IMR-90 (cell line): ENCODE measurements at regions not wholly inside any gene's neighbourhood (a gene's known extent, or its start where the extent isn't known, plus 50 kb on each side); places are given as distances from the start of the nearest gene placed in this dataset.

ENCODE experiments used
- ATAC-seq: fragments of 200-7000 bp; cut with Tn5 transposase; 2 replicates; pipeline ENCODE4 v1.9.1; 2020; ENCODE audit warnings: low read depth, mild to moderate bottlenecking, moderate library complexity
- BruUV-seq: library from RNA; stranded (reverse); fragments of 400-500 nt; replicated peaks from 2 replicates; lab custom pipeline; 2021; lab: Mats Ljungman, UMichigan
- CTCF ChIA-PET: fragments of 300-600 bp; formaldehyde crosslinking; extraction: SDS; loops from one replicate; lab custom pipeline; 2021; ENCODE audit warnings: antibody characterized with exemption; lab: Yijun Ruan, JAX
- POLR2A ChIA-PET: fragments of 300-600 bp; sonication (Branson Sonifier 250); formaldehyde crosslinking; loops from one replicate; lab custom pipeline; 2022; ENCODE audit warnings: antibody characterized with exemption; ENCODE audit not compliant: unreplicated experiment; lab: Charles Lee
- DNase-seq: peaks from one replicate; pipeline ENCODE4 v3.0.0; 2013
- H2AFZ ChIP-seq: replicated peaks from 2 replicates; pipeline ENCODE3; 2013; ENCODE audit warnings: low read length, mild to moderate bottlenecking; ENCODE audit not compliant: poor library complexity
- H2AK5ac ChIP-seq: 2 replicates; pipeline ENCODE4 v1.6.1; 2013; ENCODE audit warnings: low read depth, low read length, inconsistent platforms
- H2AK9ac ChIP-seq: replicated peaks from 2 replicates; pipeline ENCODE3; 2013; ENCODE audit warnings: mild to moderate bottlenecking, low read depth, low read length, moderate library complexity; ENCODE audit not compliant: poor library complexity
- H2BK120ac ChIP-seq: 2 replicates; pipeline ENCODE4 v1.6.1; 2013; ENCODE audit warnings: low read depth, low read length, inconsistent platforms
- H2BK15ac ChIP-seq: 3 replicates; pipeline ENCODE4 v1.6.1; 2013; ENCODE audit warnings: low read depth, low read length, inconsistent platforms
- H2BK20ac ChIP-seq: 2 replicates; pipeline ENCODE4 v1.6.1; 2013; ENCODE audit warnings: low read depth, mild to moderate bottlenecking, inconsistent platforms, low read length, moderate library complexity
- H2BK5ac ChIP-seq: 2 replicates; pipeline ENCODE4 v1.6.1; 2013; ENCODE audit warnings: mild to moderate bottlenecking, low read depth, low read length, inconsistent platforms; ENCODE audit not compliant: poor library complexity, severe bottlenecking
- H3K14ac ChIP-seq: replicated peaks from 2 replicates; pipeline ENCODE4 v1.6.1; 2013; ENCODE audit warnings: low read depth, low read length, inconsistent platforms
- H3K18ac ChIP-seq: 2 replicates; pipeline ENCODE4 v1.6.1; 2013; ENCODE audit warnings: low read depth, low read length, control low read depth
- H3K23ac ChIP-seq: 2 replicates; pipeline ENCODE4 v1.6.1; 2013; ENCODE audit warnings: low read depth, low read length, inconsistent platforms
- H3K27ac ChIP-seq: 2 replicates; pipeline ENCODE4 v1.5.1; 2013; ENCODE audit warnings: mild to moderate bottlenecking, control low read depth, low read length; ENCODE audit not compliant: insufficient read depth
- H3K27me3 ChIP-seq: 2 replicates; pipeline ENCODE4 v1.6.1; 2013; ENCODE audit warnings: low read length; ENCODE audit not compliant: control insufficient read depth, insufficient read depth
- H3K36me3 ChIP-seq: 2 replicates; pipeline ENCODE4 v1.6.1; 2013; ENCODE audit warnings: low read length, mixed read lengths; ENCODE audit not compliant: control insufficient read depth, insufficient read depth
- H3K4ac ChIP-seq: 2 replicates; pipeline ENCODE4 v1.6.1; 2013; ENCODE audit warnings: low read depth, low read length, inconsistent platforms
- H3K4me1 ChIP-seq: 2 replicates; pipeline ENCODE4 v1.6.1; 2013; ENCODE audit warnings: low read length, mixed read lengths; ENCODE audit not compliant: control insufficient read depth, insufficient read depth
- H3K4me2 ChIP-seq: 2 replicates; pipeline ENCODE4 v1.6.1; 2013; ENCODE audit warnings: low read depth, mild to moderate bottlenecking, control low read depth, low read length, moderate library complexity
- H3K4me3 ChIP-seq: 2 replicates; pipeline ENCODE4 v1.5.1; 2013; ENCODE audit warnings: low read depth, mild to moderate bottlenecking, control low read depth, low read length, moderate library complexity; ENCODE audit not compliant: insufficient read depth
- H3K56ac ChIP-seq: 2 replicates; pipeline ENCODE4 v1.6.1; 2013; ENCODE audit warnings: low read length, inconsistent platforms; ENCODE audit not compliant: insufficient read depth; ENCODE audit errors: extremely low read depth
- H3K79me1 ChIP-seq, 2 experiments: 2 replicates each; pipeline ENCODE4 v1.6.1; 2013; ENCODE audit warnings: low read length in 2 of 2, inconsistent platforms in 1 of 2, low read depth in 1 of 2
- H3K9ac ChIP-seq: 2 replicates; pipeline ENCODE4 v1.6.1; 2013; ENCODE audit warnings: low read depth, low read length, control low read depth
- H3K9me1 ChIP-seq: 2 replicates; pipeline ENCODE4 v1.6.1; 2013; ENCODE audit warnings: low read length, inconsistent platforms; ENCODE audit not compliant: insufficient read depth
- H3K9me3 ChIP-seq: 2 replicates; pipeline ENCODE4 v1.6.1; 2013; ENCODE audit warnings: low read length; ENCODE audit not compliant: control insufficient read depth, insufficient read depth
- H4K20me1 ChIP-seq: 2 replicates; pipeline ENCODE4 v1.6.1; 2013; ENCODE audit warnings: low read length, inconsistent platforms; ENCODE audit not compliant: insufficient read depth
- H4K5ac ChIP-seq: 2 replicates; pipeline ENCODE4 v1.6.1; 2013; ENCODE audit warnings: mild to moderate bottlenecking, low read depth, low read length, control low read depth
- H4K8ac ChIP-seq, 2 experiments: 2 replicates each; pipeline ENCODE4 v1.6.1; 2013; ENCODE audit warnings: low read depth in 2 of 2, low read length in 2 of 2, control low read depth in 1 of 2, inconsistent platforms in 1 of 2
- H4K91ac ChIP-seq: 2 replicates; pipeline ENCODE4 v1.6.1; 2013; ENCODE audit warnings: low read depth, low read length, inconsistent platforms; ENCODE audit not compliant: insufficient read depth
- BHLHE40 ChIP-seq: fragments of 150-350 bp; IDR thresholded peaks from 2 replicates; pipeline ENCODE4 v1.6.1; 2016; ENCODE audit warnings: mild to moderate bottlenecking, low read depth, low read length
- CHD1 ChIP-seq: IDR thresholded peaks from 2 replicates; pipeline ENCODE4 v1.6.1; 2012; ENCODE audit warnings: low read depth, low read length, improper control_type of control experiment
- CTCF ChIP-seq: conservative IDR thresholded peaks from 2 replicates; pipeline ENCODE4 v1.5.1; 2012; ENCODE audit warnings: mild to moderate bottlenecking, low read depth, low read length, improper control_type of control experiment
- ELK1 ChIP-seq: fragments of 150-350 bp; IDR thresholded peaks from 2 replicates; pipeline ENCODE4 v1.6.1; 2016; ENCODE audit warnings: low read depth, mild to moderate bottlenecking, low read length, moderate library complexity, borderline replicate concordance
- MAZ ChIP-seq: IDR thresholded peaks from 2 replicates; pipeline ENCODE4 v1.6.1; 2012; ENCODE audit warnings: low read depth, mild to moderate bottlenecking, low read length, improper control_type of control experiment, moderate library complexity, borderline replicate concordance
- NFE2L2 ChIP-seq: fragments of 150-350 bp; IDR thresholded peaks from 2 replicates; pipeline ENCODE4 v1.6.1; 2016; ENCODE audit warnings: low read depth, mild to moderate bottlenecking, low read length
- POLR2A ChIP-seq: IDR thresholded peaks from 2 replicates; pipeline ENCODE4 v1.6.1; 2012; ENCODE audit warnings: mild to moderate bottlenecking, low read depth, low read length
- RAD21 ChIP-seq: IDR thresholded peaks from 2 replicates; pipeline ENCODE4 v1.6.1; 2012; ENCODE audit warnings: low read length, improper control_type of control experiment
- RCOR1 ChIP-seq: IDR thresholded peaks from 2 replicates; pipeline ENCODE4 v1.6.1; 2012; ENCODE audit warnings: mild to moderate bottlenecking, low read length, improper control_type of control experiment; ENCODE audit not compliant: insufficient replicate concordance
- RFX5 ChIP-seq: IDR thresholded peaks from 2 replicates; pipeline ENCODE4 v1.8.0; 2012; ENCODE audit warnings: low read depth, mild to moderate bottlenecking, low read length, moderate library complexity
- SMC3 ChIP-seq: fragments of 150-350 bp; IDR thresholded peaks from 2 replicates; pipeline ENCODE4 v1.6.1; 2016; ENCODE audit warnings: low read depth, mild to moderate bottlenecking, antibody characterized with exemption, low read length, moderate library complexity
- WGBS, 2 experiments: methylation state at CpG; one replicate each; pipeline versions ENCODE4 v1.1.5 to v1.1.7; 2013; ENCODE audit warnings: missing lambda C conversion rate in 2 of 2; ENCODE audit not compliant: insufficient read length in 1 of 2; ENCODE audit errors: extremely low coverage in 2 of 2; 5-methylcytosine and 5-hydroxymethylcytosine counted together
- dilution Hi-C: fragments of 300-500 bp; cut with HindIII; formaldehyde crosslinking; loops from one replicate; pipeline ENCODE4 v1.14.3; 2018; ENCODE audit warnings: low sequenced_read_pairs; ENCODE audit not compliant: unreplicated experiment
- in situ Hi-C: fragments of 300-500 bp; cut with MboI; formaldehyde crosslinking; loops from 3 replicates; pipeline ENCODE4 v1.14.3; 2019; ENCODE audit warnings: low sequenced_read_pairs, inconsistent platforms, mixed read lengths
- intact Hi-C: fragments of 100-400 bp; cut with micrococcal nuclease; formaldehyde crosslinking; loops from 2 replicates; pipeline ENCODE4 v1.10.0; 2022
- TF ChIP-seq, protein P1 (sequence below): fragments of 150-350 bp; IDR thresholded peaks from 2 replicates; pipeline ENCODE4 v1.6.1; 2017; ENCODE audit warnings: mild to moderate bottlenecking, antibody characterized with exemption, low read length, low read depth

GRCh38 chr13:44224450-44225149 is 149.0 kb upstream of the SERP2 start:
- Histone ChIP-seq H3K4me3 (no peak overlapping the region), H3K9ac (no peak overlapping the region), H3K4me1 (peaks cover 8% of the 10 kb centered on the region), H2BK15ac (no peak overlapping the region), H4K5ac (no peak overlapping the region), H3K23ac (no peak overlapping the region), H2BK20ac (no peak overlapping the region), H3K9me1 (peaks cover 6% of the 10 kb centered on the region; the same call in 1 of the 2 replicates), H2AFZ (no peak overlapping the region), H3K36me3 (no peaks in the 10 kb centered on the region), H4K91ac (no peak overlapping the region), H2BK5ac (no peak overlapping the region), H3K4me2 (no peak overlapping the region), H3K14ac (no peak overlapping the region), H2AK5ac (no peak overlapping the region), H2BK120ac (no peak overlapping the region), H3K56ac (no peak overlapping the region), H2AK9ac (no peak overlapping the region), H3K27me3 (no peaks in the 10 kb centered on the region), H3K4ac (no peak overlapping the region), H3K9me3 (peaks cover 2% of the 10 kb centered on the region; the same call in 1 of the 2 replicates), H4K20me1 (no peaks in the 10 kb centered on the region), H3K79me1 (no peaks in the 10 kb centered on the region), H3K27ac (no peak overlapping the region), H3K18ac (peak overlapping the region; percentile 27; the same call in 1 of the 2 replicates), H4K8ac (no peak overlapping the region)
- no TSS peak for BruUV-seq
- CTCF ChIA-PET, result interaction anchor here (0.5 kb wide), 1 partner anchor 241 kb away, joined by 3 read pairs; no protein-coding TSS in a partner anchor
- intact Hi-C loops (no loop called here), dilution Hi-C loops (no loop called here), in situ Hi-C loops (no loop called here)
- POLR2A ChIA-PET, result no interaction called here
- DNase-seq (no peak), ATAC-seq (no peak)
- no CpG with 5 or more reads among the region's 2 CpGs for WGBS, 2 experiments
- TF ChIP-seq CHD1 (no peak), RFX5 (no peak), CTCF (no peak), RAD21 (no peak), BHLHE40 (no peak), ELK1 (no peak), MAZ (no peak), POLR2A (no peak), RCOR1 (no peak), SMC3 (no peak), NFE2L2 (no peak)
- TF ChIP-seq, protein P1, sequence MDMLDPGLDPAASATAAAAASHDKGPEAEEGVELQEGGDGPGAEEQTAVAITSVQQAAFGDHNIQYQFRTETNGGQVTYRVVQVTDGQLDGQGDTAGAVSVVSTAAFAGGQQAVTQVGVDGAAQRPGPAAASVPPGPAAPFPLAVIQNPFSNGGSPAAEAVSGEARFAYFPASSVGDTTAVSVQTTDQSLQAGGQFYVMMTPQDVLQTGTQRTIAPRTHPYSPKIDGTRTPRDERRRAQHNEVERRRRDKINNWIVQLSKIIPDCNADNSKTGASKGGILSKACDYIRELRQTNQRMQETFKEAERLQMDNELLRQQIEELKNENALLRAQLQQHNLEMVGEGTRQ, result no peak
